ENCODE measurements at regions not wholly inside any gene's neighbourhood (a gene's known extent, or its start where the extent isn't known, plus 50 kb on each side); places are given as distances from the start of the nearest gene placed in this dataset.

- H3K4me3 ChIP-seq (ENCODE audit: low read depth, low read length): no peak overlapping the region
- TF ChIP-seq MAX (IDR thresholded peaks at IDR 0.05; ENCODE audit: low read depth, low read length) (no peak), MYC (IDR thresholded peaks at IDR 0.05; ENCODE audit: low read depth, low read length) (no peak), POLR2A (IDR thresholded peaks at IDR 0.05; ENCODE audit: extremely low read depth, insufficient read length) (no peak), CTCF (IDR thresholded peaks at IDR 0.05; ENCODE audit: low read depth, low read length) (no peak)
- DNase-seq (ENCODE audit: low read depth): no peak
These were observed 344.6 kb upstream of the ARID1B start for GRCh38 chr6:156432543-156432942.

GRCh38 chr6:156430386-156430785 is 346.8 kb upstream of the ARID1B start:
- DNase-seq (ENCODE audit: low read depth): no peak
- no peak for TF ChIP-seq POLR2A (IDR thresholded peaks at IDR 0.05; ENCODE audit: extremely low read depth, insufficient read length)
- no peak for TF ChIP-seq MYC (IDR thresholded peaks at IDR 0.05; ENCODE audit: low read depth, low read length)
- TF ChIP-seq MAX (IDR thresholded peaks at IDR 0.05; ENCODE audit: low read depth, low read length): no peak
- TF ChIP-seq CTCF (IDR thresholded peaks at IDR 0.05; ENCODE audit: low read depth, low read length): no peak
- no peak overlapping the region for H3K4me3 ChIP-seq (ENCODE audit: low read depth, low read length)

- no peak for TF ChIP-seq POLR2A (IDR thresholded peaks at IDR 0.05; ENCODE audit: extremely low read depth, insufficient read length)
- TF ChIP-seq CTCF (IDR thresholded peaks at IDR 0.05; ENCODE audit: low read depth, low read length): no peak
- no peak for TF ChIP-seq MAX (IDR thresholded peaks at IDR 0.05; ENCODE audit: low read depth, low read length)
- no peak for TF ChIP-seq MYC (IDR thresholded peaks at IDR 0.05; ENCODE audit: low read depth, low read length)
- no peak overlapping the region for H3K4me3 ChIP-seq (ENCODE audit: low read depth, low read length)
- no peak for DNase-seq (ENCODE audit: low read depth)
These were observed 349.8 kb upstream of the ARID1B start for GRCh38 chr6:156427345-156427744.

- DNase-seq (ENCODE audit: low read depth): no peak
- TF ChIP-seq POLR2A (IDR thresholded peaks at IDR 0.05; ENCODE audit: extremely low read depth, insufficient read length): no peak
- TF ChIP-seq MYC (IDR thresholded peaks at IDR 0.05; ENCODE audit: low read depth, low read length): no peak
- TF ChIP-seq MAX (IDR thresholded peaks at IDR 0.05; ENCODE audit: low read depth, low read length): no peak
- no peak overlapping the region for H3K4me3 ChIP-seq (ENCODE audit: low read depth, low read length)
These were observed 351.7 kb upstream of the ARID1B start for GRCh38 chr6:156425359-156426020.

GRCh38 chr6:156423829-156424228 is 353.3 kb upstream of the ARID1B start:
- no peak for TF ChIP-seq MAX (IDR thresholded peaks at IDR 0.05; ENCODE audit: low read depth, low read length)
- TF ChIP-seq MYC (IDR thresholded peaks at IDR 0.05; ENCODE audit: low read depth, low read length): no peak
- no peak for TF ChIP-seq CTCF (IDR thresholded peaks at IDR 0.05; ENCODE audit: low read depth, low read length)
- TF ChIP-seq POLR2A (IDR thresholded peaks at IDR 0.05; ENCODE audit: extremely low read depth, insufficient read length): no peak
- no peak overlapping the region for H3K4me3 ChIP-seq (ENCODE audit: low read depth, low read length)
- no peak for DNase-seq (ENCODE audit: low read depth)

GRCh38 chr6:156423075-156423474 is 354.1 kb upstream of the ARID1B start:
- DNase-seq (ENCODE audit: low read depth): no peak
- no peak for TF ChIP-seq POLR2A (IDR thresholded peaks at IDR 0.05; ENCODE audit: extremely low read depth, insufficient read length)
- TF ChIP-seq MAX (IDR thresholded peaks at IDR 0.05; ENCODE audit: low read depth, low read length): no peak
- TF ChIP-seq CTCF (IDR thresholded peaks at IDR 0.05; ENCODE audit: low read depth, low read length): no peak
- TF ChIP-seq MYC (IDR thresholded peaks at IDR 0.05; ENCODE audit: low read depth, low read length): no peak
- H3K4me3 ChIP-seq (ENCODE audit: low read depth, low read length): no peak overlapping the region
